AG04449 (cell line): ENCODE measurements at regions not wholly inside any gene's neighbourhood (a gene's known extent, or its start where the extent isn't known, plus 50 kb on each side); places are given as distances from the start of the nearest gene placed in this dataset.

Experiments used
- CTCF ChIA-PET: fragments of 350-600 bp; formaldehyde crosslinking; extraction: SDS; loops from one replicate; lab custom pipeline; 2021; ENCODE audit warnings: antibody characterized with exemption; lab: Yijun Ruan, JAX
- POLR2A ChIA-PET: fragments of 400-600, 350-600 bp; formaldehyde crosslinking; extraction: SDS; loops from one replicate; lab custom pipeline; 2020; ENCODE audit warnings: antibody characterized with exemption, inconsistent platforms; lab: Yijun Ruan, JAX
- DNase-seq: peaks from one replicate; pipeline ENCODE4 v3.0.0-alpha.2; 2010; ENCODE audit warnings: low read depth, low spot score
- H3K4me3 ChIP-seq: 2 replicates; pipeline ENCODE4 v1.5.1; 2011; ENCODE audit warnings: low read depth, mild to moderate bottlenecking, control low read depth, low read length
- CTCF ChIP-seq: IDR thresholded peaks from one replicate; pipeline ENCODE4 v1.5.1; 2011; ENCODE audit warnings: mild to moderate bottlenecking, moderate library complexity, low read length, control low read depth, inconsistent platforms; ENCODE audit not compliant: insufficient read depth; ENCODE audit errors: missing control alignments

GRCh38 chr16:59759296-59759695, 1025.2 kb upstream of the GOT2 start:
- POLR2A ChIA-PET, result no interaction called here
- CTCF ChIA-PET, result no interaction called here
- DNase-seq, result no peak

GRCh38 chr16:59758848-59759247, 1024.7 kb upstream of the GOT2 start:
- TF ChIP-seq CTCF, result no peak
- POLR2A ChIA-PET, result no interaction called here
- no peak overlapping the region for H3K4me3 ChIP-seq
- DNase-seq, result no peak
- CTCF ChIA-PET, result no interaction called here

More at GRCh38 chr16:59759296-59759695, 1025.2 kb upstream of the GOT2 start:
- TF ChIP-seq CTCF, result no peak
- H3K4me3 ChIP-seq, result no peak overlapping the region

- ChIA-PET POLR2A (no interaction called here), CTCF (no interaction called here)
- DNase-seq, result no peak
- H3K4me3 ChIP-seq, result no peak overlapping the region
- TF ChIP-seq CTCF, result no peak
These were observed 1020.7 kb upstream of the GOT2 start for GRCh38 chr16:59754854-59755253.

GRCh38 chr16:59749662-59750336, 1015.7 kb upstream of the GOT2 start:
- DNase-seq, result no peak
- CTCF ChIA-PET, result no interaction called here
- no peak overlapping the region for H3K4me3 ChIP-seq
- TF ChIP-seq CTCF, result no peak
- POLR2A ChIA-PET, result no interaction called here

- no peak overlapping the region for H3K4me3 ChIP-seq
- ChIA-PET CTCF (no interaction called here), POLR2A (no interaction called here)
- no peak for TF ChIP-seq CTCF
- DNase-seq, result no peak
These were observed 1014.4 kb upstream of the GOT2 start for GRCh38 chr16:59748531-59748930.

GRCh38 chr16:59743504-59743903, 1009.4 kb upstream of the GOT2 start:
- TF ChIP-seq CTCF, result no peak
- POLR2A ChIA-PET, result no interaction called here

More at GRCh38 chr16:59743504-59743903, 1009.4 kb upstream of the GOT2 start:
- CTCF ChIA-PET, result no interaction called here
- DNase-seq, result no peak
- no peak overlapping the region for H3K4me3 ChIP-seq
